CD4-positive, alpha-beta T cell treated with Interleukin-17A for 4 hours (primary cell): ENCODE measurements at regions not wholly inside any gene's neighbourhood (a gene's known extent, or its start where the extent isn't known, plus 50 kb on each side); places are given as distances from the start of the nearest gene placed in this dataset.

Experiments
- DNase-seq: peaks from one replicate; pipeline ENCODE4 v3.0.0-alpha.2; 2020; ENCODE audit warnings: mixed read lengths

DNA sequence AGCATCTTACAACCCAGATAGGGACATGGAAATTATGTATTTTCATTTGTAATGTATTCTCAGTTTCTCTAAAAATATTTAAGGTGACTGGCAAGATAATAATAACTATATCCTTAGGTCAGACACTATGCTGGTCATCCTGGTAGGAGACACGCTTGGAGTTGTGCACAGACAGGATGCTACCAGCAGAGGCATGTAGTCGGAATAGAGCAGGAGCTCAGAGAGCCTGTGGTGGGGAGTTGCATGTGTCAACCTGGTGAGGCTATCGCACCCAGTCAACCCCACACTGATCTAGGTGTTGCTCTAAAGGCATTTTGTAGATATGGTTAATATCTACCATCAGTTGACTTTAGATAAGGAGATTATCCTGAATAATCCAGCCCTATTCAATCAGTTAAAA, 318.5 kb downstream of the MIAT start:
- DNase-seq = no peak

DNA sequence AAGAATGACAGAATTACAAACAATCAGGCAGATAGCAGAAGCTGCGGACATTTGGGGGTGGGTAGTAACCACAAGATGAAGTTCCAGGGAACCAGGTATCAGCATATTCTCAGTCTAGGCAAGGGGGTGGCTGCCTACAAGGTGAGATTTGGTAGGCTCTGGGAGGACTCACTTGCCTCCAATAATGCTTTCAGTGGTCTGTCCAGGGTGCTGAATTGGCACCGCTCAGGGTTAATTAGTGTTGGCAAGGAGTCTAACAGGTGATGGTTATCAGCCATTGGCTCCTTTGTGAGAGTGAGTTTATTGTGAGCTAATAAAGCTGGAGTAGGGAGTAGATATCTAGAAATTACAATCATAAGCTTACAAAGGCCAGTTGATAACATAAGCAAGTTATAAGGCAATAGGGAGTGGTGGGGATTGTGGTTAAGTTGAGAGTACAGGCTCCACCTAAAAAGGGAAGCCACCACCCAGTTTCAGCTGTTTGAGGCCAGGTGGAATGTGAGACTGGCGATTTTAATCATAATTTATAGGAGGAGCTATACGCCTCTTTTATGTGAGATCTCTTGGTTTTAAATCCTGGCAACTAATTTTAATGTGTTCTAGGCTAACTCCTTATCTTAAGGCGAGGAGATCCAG, 320.5 kb downstream of the MIAT start:
- no peak for DNase-seq

DNA sequence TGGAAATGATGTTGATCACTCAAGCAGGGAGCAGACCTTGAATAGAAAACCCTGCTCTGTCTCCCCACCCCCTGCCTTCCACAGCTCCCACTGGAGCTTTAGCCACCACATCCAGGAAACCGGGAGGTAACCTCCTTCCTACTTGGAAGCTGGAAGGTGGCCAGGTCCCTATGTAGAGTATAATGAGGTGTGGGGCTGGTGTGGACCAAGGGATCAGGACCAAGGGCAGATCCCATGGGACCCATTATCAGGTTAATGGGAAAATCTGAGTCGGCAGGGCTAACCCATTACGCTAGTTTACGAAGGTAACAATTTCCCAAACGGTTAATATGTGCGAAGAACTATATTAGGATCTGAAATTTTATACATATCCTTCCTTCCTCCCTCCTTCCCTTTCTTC, 321.9 kb downstream of the MIAT start:
- DNase-seq = no peak

DNA sequence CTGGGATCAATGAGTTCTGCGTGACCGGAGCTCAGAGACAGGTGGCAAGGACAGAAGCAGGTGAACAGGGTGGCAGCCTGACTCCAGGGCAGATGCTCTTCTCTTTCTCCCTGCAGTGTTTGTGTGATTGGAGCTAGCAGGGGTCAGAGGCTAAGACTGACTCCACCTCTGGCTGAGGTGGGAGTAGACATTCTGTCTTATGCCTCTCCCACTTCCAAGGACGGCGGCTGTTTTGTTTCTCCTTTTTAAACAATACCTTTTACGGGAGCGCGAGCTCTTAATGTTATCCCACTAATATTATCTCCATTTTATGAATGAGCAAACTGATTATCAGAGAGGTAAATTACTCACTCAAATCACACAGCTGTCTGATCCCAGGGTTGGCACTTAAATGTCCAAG, 323.7 kb downstream of the MIAT start:
- no peak for DNase-seq

DNA sequence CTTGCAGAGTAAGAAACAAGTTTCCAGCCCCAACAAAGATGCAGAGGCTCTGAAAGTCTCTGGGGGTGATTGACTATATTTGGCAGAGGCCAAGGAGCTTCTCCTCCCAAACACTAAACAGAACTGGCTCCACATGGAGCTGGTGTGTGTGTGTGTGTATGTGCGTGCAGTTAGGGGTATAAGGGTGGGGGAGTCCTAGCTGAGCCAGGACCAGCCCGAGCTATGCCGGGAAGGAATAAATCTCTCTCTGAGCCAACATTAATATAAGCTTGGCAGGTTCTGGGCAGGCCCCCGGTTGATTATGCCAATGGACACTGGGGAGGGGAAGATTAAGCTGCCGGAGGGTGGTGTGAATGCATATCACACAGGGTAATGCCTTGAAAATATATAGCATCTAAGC, 324.2 kb downstream of the MIAT start:
- DNase-seq = no peak

DNA sequence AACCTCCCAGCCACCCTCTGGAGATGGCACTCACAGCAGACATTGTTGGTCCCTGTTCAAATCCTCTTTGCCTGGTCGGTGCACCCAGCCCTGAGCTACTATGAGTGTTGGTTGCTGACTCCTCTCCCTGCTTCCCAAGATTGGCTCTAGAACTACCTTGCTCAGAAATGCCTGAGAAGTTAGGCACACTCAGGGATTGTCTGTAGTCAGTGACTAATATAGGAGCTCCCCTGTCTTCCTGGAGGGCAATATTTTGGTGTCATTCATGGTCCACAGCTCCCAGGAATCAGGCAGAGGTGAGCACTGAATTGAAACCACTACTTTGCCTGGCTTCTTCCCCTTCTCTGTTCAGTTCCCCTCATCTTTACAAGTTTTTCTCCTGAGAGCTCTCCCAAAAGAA, 325.9 kb downstream of the MIAT start:
- DNase-seq = no peak

DNA sequence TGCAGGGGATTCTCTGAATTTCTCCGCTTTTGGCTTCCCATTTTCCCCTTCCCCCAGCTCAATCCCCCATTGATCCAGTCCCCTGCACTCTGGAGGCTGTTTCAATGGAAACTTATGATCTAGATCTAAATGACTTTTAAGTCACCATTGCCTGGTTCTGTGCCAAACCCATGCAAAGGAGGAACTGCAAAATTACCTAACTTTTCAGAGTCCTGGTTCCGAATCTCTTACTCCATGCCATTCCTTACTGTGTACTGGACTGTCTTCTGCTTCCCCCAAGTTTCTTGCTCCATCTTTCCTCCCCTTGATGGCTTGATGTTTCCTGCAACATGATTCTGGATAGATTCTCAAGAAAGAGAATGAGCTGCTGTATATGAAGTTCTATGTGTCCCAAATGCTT, 327.8 kb downstream of the MIAT start:
- no peak for DNase-seq

DNA sequence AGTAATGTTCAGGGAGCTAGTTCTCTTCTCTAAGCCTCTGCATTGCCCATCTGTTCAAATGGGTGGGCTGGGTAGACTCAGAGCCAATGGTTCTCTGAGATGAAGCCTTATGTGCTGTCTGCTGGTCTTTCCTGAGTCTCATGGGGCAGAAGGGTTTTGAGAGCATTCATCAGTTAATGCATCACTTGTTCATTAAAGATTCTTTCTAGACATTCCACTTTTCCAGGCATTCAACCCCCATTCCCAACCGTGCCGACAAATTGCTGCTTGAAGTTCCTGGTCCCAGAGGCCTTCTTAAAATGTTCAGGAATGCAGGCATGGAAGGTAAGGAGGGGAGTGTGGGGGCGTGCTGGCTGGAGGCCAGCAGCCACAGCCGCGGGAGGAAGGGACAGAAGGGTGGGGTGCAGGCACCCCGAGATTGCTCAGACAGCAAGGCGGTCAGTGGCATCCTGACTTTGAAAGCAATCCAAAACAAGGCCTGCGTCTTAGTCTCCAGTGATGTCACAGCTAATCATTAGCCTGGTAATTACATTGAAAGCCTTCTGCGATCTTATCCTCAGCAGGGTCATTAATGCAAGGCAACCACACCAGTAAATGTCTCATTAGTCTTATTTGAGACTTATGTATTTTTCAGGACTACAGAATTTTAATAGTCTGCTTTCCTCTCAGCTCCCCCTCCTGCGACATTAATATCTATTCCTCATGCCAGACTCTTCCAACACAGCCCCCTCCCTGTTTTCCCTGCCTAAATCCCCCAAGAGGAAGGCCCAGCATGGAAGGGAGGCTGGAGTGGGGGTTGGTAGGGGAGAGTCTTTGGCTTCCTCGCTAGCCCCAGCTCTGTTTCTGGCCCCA, 328.8 kb downstream of the MIAT start:
- DNase-seq = no peak

DNA sequence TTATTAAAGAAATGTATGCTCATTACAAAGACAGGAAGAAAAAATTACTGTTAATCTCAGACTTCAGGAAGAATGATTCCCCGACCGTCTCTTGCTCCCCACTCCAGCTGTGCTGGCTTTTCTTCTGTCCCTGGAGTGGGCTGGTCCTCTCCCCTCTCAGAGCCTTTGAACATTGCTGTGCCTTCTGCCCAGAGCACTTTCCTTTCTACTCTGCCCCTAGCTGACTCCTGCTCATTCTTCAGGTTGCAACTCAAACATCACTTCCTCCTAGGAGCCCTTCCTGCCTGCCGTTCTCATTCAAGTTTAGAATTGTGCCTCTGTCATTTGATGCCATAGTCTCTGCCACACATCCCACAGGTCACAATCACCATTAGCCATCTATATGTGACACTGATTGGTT, 329.5 kb downstream of the MIAT start:
- no peak for DNase-seq

DNA sequence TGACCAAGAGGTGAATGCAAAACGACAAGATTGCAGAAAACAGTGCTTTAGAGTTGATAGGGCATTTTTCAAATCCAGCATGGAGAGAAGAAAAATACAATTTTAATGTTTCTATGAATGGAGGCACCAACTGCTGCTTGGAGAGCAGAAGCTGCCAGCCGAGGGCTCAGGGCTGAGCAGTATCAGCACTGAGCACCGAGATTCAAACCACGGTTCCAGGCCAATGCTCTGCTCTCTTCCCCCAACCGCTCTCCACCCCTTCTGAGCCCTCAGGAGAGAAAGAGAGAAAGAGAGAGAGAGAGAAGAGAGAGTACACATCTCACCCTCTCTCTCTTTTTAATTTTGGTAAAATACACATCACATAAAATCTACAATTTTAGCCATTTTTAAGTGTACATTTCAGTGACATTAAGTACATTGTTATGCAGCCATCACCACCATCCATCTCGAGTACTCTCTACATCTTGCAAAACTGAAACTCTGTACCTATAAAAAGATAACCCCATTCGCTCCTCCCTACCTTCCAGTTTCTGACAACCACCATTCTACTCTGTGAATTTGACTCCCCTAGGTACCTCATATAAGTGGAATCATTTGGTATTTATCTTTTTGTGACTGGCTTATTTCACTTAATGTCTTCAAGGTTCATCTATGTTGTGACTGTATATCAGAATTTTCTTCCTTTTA, 333.3 kb downstream of the MIAT start:
- no peak for DNase-seq

DNA sequence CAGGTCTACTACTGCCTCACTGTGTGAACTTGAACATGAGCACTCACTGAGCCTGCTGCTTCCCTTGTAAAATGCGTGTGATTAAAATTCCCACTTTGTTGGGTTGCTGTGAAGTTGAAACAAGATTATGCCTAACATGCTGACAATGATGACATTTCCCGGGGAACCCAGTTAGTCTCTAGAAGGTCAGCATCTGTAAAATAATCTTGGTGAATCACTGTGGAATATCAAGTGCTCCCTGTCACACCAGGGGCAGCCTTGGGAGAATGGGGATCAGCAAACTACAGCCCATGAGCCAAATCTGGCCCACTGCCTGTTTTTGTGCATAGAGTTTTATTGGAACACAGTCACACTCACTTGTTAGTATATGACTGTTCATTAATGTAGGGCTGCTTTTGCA, 335.2 kb downstream of the MIAT start:
- no peak for DNase-seq

DNA sequence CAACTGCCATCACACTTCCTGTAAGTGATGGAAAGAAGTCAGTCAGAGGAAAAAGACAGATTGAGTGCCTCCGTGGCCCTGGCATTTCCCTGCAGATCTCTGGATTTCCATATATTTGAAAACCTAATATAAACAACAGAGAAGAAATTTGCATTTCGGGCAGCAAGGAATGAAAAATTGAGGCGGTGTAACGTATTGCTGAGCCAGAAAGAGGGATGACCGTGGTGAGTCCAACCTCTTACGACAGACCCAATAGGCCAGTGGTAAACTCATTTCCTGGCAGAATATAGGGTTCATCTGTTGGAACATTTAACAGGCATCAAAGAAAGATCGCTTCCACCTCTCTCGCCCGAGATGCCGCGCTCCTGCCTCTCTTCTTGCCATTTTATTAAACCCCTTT, 336.5 kb downstream of the MIAT start:
- no peak for DNase-seq

DNA sequence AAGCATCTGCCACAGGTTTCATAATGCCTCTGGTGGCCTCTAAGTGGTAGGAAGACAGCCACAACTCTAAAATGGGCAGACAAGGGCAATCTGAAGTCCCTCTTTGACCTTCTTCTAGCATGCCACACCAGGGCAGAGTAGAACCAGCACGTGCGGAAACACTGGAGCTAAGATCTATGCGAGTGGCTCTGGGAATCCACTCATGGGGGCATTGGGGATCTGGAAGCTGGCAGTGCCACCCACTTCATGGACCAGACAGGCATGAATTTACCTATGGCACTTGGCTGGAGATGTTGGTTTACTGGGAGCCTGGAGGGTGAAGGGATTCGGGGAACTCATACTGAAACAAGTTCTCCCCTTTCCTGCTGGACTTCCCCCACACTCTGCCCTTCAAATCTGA, 337.4 kb downstream of the MIAT start:
- no peak for DNase-seq

DNA sequence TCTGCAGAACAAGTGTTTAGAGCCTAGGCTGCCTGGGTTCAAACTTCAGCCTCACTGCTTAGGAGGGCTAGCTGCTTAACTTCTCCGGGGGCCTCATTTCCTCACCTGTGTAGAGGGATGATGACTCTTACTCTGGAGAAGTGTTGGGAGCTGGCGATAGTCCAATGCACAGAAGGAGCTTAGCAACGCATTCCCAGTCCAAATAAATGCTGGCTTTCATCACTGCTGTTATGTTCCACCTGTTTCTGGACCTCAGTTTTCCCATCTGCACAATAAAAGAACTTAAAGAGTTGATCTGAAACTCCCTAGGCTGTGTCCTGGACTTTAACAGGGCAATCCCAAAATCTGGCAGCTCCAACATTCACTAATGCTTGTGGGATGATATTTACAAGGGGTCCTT, 337.8 kb downstream of the MIAT start:
- DNase-seq = no peak

DNA sequence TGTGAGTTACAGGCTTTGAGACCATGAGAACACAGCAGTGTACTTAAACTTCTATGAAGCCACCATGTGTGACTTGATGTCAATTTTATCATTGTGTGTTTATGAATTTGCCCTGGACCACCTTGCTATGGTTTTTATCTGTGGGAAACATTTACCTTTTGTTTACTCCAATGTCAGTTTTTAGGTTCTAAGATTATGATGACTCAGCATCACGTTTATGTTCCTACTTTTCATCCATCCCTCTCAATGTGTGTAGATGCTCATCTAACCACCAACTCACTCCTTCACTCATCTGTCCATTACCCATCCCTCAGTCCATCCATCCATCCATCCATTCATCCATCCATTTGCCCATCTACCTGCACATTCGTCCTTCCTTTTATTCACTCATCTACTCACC, 338.8 kb downstream of the MIAT start:
- DNase-seq = no peak

DNA sequence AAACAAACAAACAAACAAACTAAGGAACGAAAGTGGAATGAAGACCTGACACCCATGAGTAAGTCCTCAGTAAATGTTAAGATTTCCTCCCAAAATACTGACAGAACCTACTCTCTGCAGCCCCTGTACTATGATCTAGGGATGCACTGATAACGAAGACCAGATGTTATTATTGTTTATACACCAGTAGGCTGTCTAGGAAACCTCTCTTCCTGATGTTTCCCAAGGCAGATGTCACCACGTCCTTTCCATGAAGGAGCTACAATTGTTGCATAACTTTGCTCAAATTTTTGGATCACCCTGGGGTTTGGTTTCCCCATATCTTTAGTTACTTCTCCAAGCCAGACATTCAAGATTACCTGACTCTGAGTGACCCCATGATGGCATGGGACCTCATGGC, 340.7 kb downstream of the MIAT start:
- no peak for DNase-seq

DNA sequence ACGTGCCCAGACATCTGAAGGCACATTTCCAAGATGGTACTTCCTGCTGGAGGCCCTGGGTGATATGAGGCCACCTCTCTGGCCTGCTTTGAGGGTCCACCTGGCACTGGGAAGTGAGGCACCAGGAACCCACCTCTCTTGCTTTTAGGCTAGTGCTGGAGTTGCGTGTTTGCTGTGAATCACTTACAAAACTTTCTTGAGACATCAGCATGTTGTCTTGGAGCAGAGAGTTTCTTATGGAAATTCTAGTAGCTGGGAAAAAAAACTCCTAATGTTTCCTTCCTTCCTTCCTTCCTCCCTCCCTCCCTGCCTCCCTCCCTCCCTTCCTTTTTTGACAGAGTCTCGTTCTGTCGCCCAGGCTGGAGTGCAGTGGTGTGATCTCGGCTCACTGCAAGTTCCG, 341.3 kb downstream of the MIAT start:
- no peak for DNase-seq

DNA sequence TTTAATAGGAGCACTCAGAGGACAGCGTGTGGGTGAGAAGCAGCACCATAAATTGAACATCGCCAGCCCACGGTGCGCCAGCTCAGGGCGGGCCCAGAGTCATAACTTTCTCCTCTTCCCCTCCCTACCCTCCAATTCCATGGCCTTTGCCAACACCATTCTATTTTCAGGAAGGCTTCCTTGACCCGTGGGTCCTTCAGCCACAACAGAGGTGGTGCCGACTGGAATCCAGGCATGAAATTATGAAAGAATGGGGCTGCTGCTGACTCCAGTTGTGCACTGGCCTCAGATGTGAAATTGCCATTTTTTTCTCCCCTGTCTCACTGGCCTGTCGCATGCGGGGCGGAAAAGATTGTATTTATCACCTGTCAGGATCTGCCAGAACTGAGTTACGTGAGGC, 345.9 kb downstream of the MIAT start:
- DNase-seq = no peak

DNA sequence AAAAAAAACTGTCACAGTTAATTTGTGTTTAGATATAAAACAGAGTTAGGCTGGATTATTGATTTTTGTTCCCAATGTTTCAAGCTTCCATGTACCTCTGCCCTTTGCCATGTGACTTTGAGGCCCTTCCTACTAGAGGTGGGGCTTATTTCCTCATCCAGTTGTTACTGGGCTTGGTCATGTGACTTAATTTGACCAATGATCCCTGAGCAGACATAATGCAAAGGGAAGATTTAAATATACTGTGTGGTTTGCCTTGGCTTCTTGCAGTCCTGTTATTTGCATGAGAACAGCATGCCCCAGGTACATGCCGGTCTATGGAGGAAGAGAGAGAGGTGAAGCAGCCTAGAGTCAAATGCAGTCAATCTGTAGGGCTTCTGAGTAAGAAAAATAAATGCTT, 347.0 kb downstream of the MIAT start:
- no peak for DNase-seq

DNA sequence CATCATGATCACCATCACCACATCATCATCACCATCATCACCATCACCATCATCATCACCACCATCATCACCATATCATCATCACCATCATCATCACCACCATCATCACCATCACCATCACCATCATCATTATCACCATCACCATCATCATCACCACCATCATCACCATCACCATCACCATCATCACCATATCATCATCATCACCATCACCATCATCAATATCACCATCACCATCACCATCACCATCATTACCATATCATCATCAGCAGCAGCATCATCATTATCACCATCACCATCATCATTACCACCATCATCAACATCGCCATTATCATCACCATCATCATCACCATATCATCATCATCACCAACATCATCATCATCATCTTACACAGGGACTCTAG, 351.1 kb downstream of the MIAT start:
- no peak for DNase-seq

DNA sequence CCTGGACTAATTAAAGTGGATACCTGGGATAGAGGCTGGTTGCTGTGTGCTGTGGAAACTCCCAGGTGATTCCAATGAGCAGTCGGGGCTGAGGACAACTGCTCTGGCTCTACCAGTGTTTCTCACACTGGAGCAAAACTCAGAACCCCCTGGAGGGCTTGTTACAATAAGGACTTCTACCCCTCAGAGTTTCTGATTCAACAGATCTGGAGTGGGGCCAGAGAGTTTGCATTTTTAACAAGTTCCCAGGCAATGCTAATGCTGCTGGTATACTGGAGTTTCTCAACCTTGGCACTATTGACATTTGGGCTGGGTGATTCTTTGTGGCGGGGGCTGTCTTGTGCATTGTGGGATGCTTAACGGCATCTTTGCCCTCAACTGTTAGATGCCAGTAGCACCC, 353.7 kb downstream of the MIAT start:
- DNase-seq = no peak

DNA sequence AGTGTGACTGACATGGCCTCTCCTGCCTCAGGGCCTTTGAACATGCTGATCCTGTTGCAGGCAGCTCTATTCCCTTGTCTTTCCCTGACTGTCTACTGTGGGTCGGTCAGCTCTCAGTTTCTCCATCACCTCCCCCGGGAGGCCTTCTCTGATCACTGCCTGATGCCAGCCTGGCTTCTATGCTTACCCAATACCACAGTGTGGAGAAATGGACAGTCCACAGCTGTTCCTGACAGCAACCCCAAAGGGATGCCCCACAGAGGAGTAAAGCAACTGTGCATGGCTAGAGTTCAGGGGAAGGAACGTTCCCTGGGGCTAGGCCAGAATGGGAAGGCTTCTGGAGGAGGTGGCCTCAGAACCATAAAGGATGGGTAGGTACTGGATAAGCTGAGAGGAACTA, 354.3 kb downstream of the MIAT start:
- no peak for DNase-seq

DNA sequence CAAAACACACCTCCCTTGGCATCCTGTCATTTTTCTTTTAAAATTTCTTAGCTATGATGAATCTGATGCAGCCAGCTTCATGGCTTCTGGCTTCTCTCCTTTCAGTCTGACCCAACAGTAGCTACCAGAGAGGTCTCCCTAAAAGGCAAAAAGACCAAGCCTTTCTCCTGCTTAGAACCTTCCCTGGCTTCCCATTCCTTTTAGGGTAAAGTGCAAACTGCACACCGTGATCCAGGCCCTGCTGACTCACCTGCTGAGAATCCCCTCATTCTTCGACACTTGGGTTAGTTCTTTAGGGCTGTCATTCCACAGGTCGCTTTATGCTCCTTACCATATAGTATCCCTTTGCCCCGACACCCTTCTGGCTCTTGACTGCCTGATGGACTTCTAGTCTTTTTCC, 362.4 kb downstream of the MIAT start:
- no peak for DNase-seq

DNA sequence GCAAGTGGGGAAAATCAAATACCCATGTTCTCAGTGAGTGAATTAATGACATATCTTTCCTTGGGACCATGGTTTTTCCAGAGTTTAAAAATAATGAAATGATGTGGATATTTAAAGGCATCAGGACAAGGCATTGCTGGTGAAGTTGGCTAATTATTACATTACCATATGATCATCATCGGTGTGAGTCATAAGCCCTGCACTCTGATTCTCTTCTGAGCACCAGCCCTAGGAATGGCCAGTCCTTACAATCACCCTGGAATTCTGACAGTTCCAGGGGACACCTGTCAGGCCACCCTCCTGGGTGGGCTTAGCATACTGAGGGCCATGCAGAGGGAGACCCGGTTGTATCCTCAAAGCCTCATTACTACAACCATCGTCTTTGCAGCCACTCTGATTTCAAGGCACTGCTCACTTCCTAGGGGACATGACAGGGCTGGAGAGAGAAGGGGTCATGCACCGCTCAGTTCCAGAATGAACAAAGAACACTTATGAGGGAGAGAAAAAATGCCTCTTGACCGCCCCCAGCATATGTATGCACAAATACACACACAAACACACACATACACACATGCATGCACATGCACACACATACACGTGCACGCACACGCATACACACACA, 365.0 kb downstream of the MIAT start:
- DNase-seq = no peak
